Right renal pelvis (tissue), 4 donors: ENCODE measurements at regions not wholly inside any gene's neighbourhood (a gene's known extent, or its start where the extent isn't known, plus 50 kb on each side); places are given as distances from the start of the nearest gene placed in this dataset.
"Not testable (repeated sequence)": the region's sequence is repeated elsewhere in the genome, so short reads cannot be mapped to it uniquely, and the experiment has no call there.

Source experiments
- DNase-seq, 4 donors: peaks; one replicate each; pipeline ENCODE4 v3.0.0-alpha.2; 2013; ENCODE audit warnings: low read depth in 4 of 4, low spot score in 3 of 4, missing footprints in 1 of 4

DNA sequence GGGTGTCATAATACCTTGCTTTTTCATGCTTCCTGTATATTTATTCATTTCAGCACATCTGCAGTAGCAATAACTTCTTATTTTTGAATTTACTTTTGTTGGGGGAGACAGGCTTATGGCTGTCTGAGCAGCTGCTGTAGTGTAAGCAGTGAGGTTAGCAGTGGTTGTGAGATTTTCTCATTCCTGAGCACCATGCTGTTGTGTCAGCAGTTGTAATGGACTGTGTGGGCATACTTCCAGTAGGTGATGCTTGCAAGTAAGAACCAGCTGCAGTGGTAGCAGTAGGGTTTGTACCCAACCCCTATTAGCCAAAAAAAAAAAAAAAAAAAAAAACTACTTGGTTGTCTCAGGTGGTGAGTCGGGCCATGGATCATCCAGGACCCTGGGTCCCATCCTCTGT lies 311.6 kb downstream of the NUF2 start:
- DNase-seq, result no peak

- DNase-seq, result not testable (repeated sequence)
These were observed 323.9 kb downstream of the NUF2 start for GRCh38 chr1:163645676-163646075.

DNA sequence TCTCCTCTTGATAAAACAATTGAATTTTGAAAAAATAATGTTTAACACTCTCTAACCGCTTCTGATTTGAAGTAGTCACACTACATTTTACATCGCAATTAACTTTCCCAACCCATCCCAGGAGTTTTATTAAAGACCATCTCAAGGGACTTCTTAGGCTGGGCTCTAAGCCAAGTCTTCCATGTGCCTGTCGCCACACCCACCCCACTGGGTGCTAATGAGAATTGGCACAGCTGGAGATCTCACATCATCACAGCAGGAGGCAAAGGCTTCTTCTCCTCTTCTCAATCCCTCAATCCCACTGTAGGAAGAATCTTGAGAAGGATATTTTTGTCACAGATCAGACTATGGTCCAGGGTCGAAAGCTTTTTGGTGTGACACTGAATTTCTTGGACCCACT lies 328.9 kb downstream of the NUF2 start:
- no peak for DNase-seq

- DNase-seq, result no peak
These were observed 330.7 kb downstream of the NUF2 start for GRCh38 chr1:163652441-163652840.

DNA sequence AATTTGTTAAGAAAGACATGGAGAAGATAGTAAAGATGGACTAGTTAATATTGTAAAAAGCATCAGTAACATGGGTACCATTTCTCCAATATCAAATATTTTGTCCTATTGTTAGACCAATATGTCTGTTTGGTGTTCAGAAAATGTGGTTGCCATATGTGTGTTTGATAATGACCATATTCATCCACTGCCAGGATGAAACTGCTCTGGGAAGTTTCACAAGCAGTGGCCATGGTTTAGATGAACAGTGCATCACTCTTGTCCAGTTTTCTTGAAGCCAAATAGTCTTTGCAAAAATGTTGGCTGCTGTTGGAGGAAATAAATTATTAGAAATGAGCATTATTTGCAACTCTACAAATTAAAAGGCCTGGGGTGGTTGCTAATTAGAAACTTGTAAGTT lies 333.8 kb downstream of the NUF2 start:
- DNase-seq, result no peak

- DNase-seq, result peak in 1 of 4 donors; percentile 18
These were observed 334.5 kb downstream of the NUF2 start for GRCh38 chr1:163656095-163656759.

GRCh38 chr1:163657719-163658118 lies 336.0 kb downstream of the NUF2 start:
- DNase-seq, result no peak

DNA sequence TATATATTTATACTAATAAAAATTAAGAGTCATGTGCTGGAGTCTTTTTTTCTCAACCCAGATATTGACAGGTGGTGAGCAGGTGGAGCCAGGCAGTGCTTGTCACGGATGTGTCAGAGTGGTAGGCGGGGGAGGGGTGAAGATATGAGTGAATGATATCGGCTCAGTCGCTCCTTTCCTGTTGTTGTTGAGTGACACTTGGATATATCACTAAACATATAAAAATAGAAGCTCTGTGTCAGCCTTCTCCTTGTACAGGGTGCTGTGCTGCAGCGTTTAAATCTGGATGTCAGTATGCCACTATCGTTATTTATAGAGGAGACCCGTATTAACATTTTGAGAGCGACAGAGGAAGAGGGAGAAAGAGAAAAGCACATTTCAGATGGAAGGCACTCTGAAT lies 339.6 kb downstream of the NUF2 start:
- DNase-seq, result no peak

DNA sequence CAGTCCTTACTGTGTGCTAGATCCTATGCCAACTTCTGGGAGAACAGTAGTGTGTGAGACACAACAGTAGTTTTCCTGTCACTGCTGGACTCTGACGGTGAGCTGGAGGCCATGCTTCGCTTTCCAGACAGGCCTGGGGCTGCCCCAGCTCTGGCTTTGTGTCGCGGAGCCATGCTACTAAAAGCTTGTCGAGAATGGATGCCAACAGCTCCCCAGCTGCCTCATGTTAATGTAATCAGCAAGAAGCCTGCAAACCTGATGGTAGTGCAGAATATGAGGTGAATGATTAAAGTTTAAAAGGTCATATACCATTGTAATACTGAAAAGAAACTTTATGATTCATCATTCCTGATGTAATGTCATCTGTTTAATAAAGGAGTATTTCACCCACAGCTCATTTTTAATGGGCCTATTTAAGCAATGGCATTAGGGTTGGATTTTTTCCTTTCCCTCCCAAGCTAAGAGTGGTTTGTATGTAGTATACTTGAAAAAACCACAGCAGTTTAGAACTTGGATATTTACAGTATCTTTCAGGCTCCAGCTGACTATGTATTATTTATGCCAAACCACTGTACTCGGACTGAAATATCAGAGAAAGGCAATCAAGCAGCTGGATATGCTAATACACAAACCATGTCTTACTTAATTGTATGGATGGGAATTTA lies 343.0 kb downstream of the NUF2 start:
- DNase-seq, result no peak

GRCh38 chr1:163668472-163668871 lies 346.7 kb downstream of the NUF2 start:
- DNase-seq, result no peak

DNA sequence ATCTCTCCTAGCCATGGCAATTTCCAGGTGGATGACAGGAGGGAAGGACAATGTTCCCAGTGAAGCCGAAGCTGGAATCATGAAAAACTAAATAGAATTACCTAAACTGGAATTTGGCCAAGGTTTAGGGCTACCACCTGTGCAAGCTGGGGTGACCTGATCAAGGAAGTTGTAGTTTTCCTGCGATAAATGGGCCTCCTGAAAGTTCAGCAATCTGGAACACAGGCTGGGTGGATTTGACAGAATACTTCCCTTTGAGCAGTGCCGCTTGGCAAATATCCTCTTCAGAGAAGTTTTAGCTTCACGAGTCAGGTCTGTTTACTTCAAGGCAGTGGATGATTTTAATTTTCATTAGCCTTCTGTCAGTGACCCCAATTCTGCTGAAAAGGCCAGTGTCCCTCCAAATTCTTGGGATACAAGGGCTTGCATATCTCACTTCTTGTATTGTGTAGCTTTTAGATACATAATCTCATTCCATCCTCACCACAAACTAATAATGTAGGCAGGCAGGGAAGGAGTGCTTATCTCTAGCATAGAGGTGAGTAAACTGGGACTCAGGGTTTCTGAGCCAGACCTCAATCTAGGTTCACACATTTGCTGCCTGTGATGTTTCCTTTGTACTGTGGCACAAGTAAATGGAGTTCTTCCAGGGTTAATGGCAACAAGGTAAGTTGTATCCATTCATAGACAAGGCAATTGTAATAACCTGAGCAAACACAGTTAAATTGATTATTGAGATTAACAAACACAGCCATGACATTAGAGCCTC lies 349.4 kb downstream of the NUF2 start:
- DNase-seq, result no peak

GRCh38 chr1:163672976-163673758 lies 351.4 kb downstream of the NUF2 start:
- DNase-seq, result peak in 3 of 4 donors; percentile 18 to 33 (median 31)

- DNase-seq, result peak; percentile 52 to 69 (median 55)
These were observed 352.0 kb downstream of the NUF2 start for GRCh38 chr1:163673759-163674151.

DNA sequence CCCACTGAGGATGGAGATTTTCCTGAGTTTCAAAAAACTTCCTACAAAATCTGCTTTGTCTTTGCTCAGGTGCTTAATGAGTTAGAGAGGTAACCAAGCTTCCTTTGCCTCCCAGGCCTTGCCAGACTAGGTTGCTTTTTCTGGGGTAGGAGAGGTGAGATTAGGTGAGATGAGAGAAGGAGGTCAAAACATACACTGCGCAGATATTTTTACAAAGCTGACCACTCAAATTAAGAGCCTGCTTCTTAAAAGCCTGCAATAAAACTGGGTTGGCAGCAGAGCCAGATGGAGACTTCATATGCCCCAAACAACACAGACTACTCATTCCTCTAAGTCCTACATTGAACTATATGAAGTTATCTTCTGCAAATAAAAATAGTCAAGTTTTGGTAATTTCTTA lies 352.5 kb downstream of the NUF2 start:
- no peak for DNase-seq

- no peak for DNase-seq
These were observed 363.0 kb downstream of the NUF2 start for GRCh38 chr1:163684785-163685184.

- no peak for DNase-seq
These were observed 370.5 kb downstream of the NUF2 start for GRCh38 chr1:163692266-163692665.

GRCh38 chr1:163697137-163697536 lies 375.4 kb downstream of the NUF2 start:
- DNase-seq, result no peak

DNA sequence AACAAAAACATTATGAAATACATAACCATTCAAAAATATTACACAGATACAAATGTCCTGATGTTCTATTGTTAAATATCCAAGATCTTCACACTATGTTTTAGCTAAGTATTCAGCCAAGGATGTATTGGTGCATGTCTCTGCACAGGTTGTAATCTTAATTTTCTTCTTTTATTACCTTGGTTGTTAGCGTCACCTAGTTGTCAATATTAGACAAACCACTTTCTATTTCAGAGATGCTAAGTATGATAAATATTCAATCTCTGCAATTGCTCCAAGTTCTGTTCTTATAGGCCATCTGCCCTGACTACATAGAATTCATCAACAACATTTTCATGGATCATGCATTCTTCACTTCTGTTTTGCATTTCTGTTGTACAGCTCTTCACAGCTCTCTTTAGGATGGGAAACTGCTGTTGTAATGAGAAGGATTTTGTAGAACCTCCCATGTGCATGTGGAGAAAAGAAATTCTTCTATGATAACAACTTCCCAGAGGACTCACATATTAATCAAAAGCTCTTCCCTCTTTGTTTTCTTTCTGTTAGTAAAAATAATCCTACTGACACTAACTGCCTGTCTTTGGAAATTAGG lies 380.1 kb downstream of the NUF2 start:
- peak in 2 of 4 donors; percentile 26 to 36 for DNase-seq

DNA sequence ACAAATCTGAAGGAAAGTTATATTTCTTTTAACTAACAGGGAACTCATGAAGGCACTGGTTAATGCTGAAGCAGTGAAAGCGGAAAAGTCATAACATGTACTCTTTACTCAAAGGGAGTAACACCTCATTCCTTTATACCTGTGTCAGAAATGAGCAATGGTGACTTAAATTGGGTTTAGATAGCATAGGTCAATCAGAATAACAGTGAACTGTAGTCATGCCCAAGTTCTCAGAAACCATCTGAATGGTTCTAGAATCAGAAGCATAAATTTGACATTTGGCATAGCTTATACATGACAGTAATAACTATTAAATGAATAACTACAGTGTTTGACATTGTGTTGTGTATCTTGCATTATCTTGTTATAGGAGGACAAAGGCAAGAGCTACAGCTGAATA lies 382.0 kb downstream of the NUF2 start:
- no peak for DNase-seq

- DNase-seq, result no peak
These were observed 385.2 kb downstream of the NUF2 start for GRCh38 chr1:163706915-163707314.

GRCh38 chr1:163709636-163710035 lies 387.9 kb downstream of the NUF2 start:
- no peak for DNase-seq
